A549 (cell line): ENCODE measurements at regions not wholly inside any gene's neighbourhood (a gene's known extent, or its start where the extent isn't known, plus 50 kb on each side); places are given as distances from the start of the nearest gene placed in this dataset.

ENCODE experiments used
- ATAC-seq, 2 experiments: fragments of 200-7000 bp in 1 of 2; fragments of >200 bp in 1 of 2; cut with Nextera tagmentation in 1 of 2; cut with Tn5 transposase in 1 of 2; 3 replicates each; pipeline versions ENCODE4 v1.8.0 to v1.9.1; 2018 to 2020; ENCODE audit warnings: mild to moderate bottlenecking in 1 of 2, moderate library complexity in 1 of 2
- CTCF ChIA-PET: fragments of 300-600 bp; sonication (Branson Sonifier 250); formaldehyde crosslinking; extraction: SDS; loops from one replicate; lab custom pipeline; 2021; ENCODE audit warnings: antibody characterized with exemption, inconsistent platforms; lab: Yijun Ruan, JAX
- POLR2A ChIA-PET: fragments of 350-600 bp; formaldehyde crosslinking; extraction: SDS; loops from one replicate; lab custom pipeline; 2021; ENCODE audit warnings: antibody characterized with exemption, inconsistent platforms; lab: Yijun Ruan, JAX
- DNase-seq, 2 experiments: peaks; one replicate each; pipeline versions ENCODE4 v3.0.0 to v3.0.0-alpha.2; 2011 to 2016; ENCODE audit warnings: low read depth in 1 of 2, low spot score in 1 of 2
- FAIRE-seq: peaks from 2 replicates; lab custom pipeline; 2011; peaks lifted over from hg19 to GRCh38; lab: Jason Lieb, UNC
- H3K27ac ChIP-seq, 2 experiments: fragments of >200 bp; sonication (Bioruptor Twin); formaldehyde crosslinking; 3 replicates each; pipeline ENCODE4 v1.5.1; 2016 to 2017
- H3K4me1 ChIP-seq: fragments of >200 bp; sonication (Bioruptor Twin); formaldehyde crosslinking; 3 replicates; pipeline ENCODE4 v1.6.1; 2016
- H3K4me2 ChIP-seq: fragments of >200 bp; sonication (Bioruptor Twin); formaldehyde crosslinking; 3 replicates; pipeline ENCODE4 v1.6.1; 2016
- H3K4me3 ChIP-seq: fragments of >200 bp; sonication (Bioruptor Twin); formaldehyde crosslinking; 3 replicates; pipeline ENCODE4 v1.5.1; 2016
- H3K9me3 ChIP-seq: fragments of >200 bp; sonication (Bioruptor Twin); formaldehyde crosslinking; 3 replicates; pipeline ENCODE4 v1.6.1; 2016
- ATOH8 ChIP-seq: fragments of 250-450 bp; sonication (Bioruptor Pico); IDR thresholded peaks from 2 replicates; pipeline ENCODE4 v1.5.0; 2020; ENCODE audit warnings: low read depth, mild to moderate bottlenecking, moderate library complexity
- CHD4 ChIP-seq: fragments of 200-600 bp; sonication (generic); IDR thresholded peaks from 2 replicates; pipeline ENCODE4 v1.6.1; 2016; ENCODE audit warnings: antibody characterized with exemption, mild to moderate bottlenecking, borderline replicate concordance
- CTCF ChIP-seq: fragments of >200 bp; sonication (Bioruptor Twin); formaldehyde crosslinking; IDR thresholded peaks from 3 replicates; pipeline ENCODE4 v1.5.1; 2016
- EHF ChIP-seq: fragments of 250-450 bp; sonication (Bioruptor Pico); IDR thresholded peaks from 2 replicates; pipeline ENCODE4 v1.5.0; 2020; ENCODE audit warnings: mild to moderate bottlenecking
- ELK1 ChIP-seq: fragments of 150-350 bp; IDR thresholded peaks from 2 replicates; pipeline ENCODE4 v1.6.1; 2014; ENCODE audit warnings: low read depth, mild to moderate bottlenecking, low read length
- EP300 ChIP-seq, 2 experiments: fragments of >200 bp; sonication (Bioruptor Twin); formaldehyde crosslinking; IDR thresholded peaks; 2 replicates in 1 of 2; 3 replicates in 1 of 2; pipeline ENCODE4 v1.6.1; 2016 to 2017
- FOSB ChIP-seq: fragments of 250-450 bp; sonication (Bioruptor Pico); IDR thresholded peaks from 2 replicates; pipeline ENCODE4 v1.5.0; 2020; ENCODE audit warnings: mild to moderate bottlenecking, moderate library complexity
- GATA3 ChIP-seq: IDR thresholded peaks from 2 replicates; pipeline ENCODE4 v1.6.1; 2012; ENCODE audit warnings: borderline replicate concordance
- HOXA7 ChIP-seq: fragments of 250-450 bp; sonication (Bioruptor Pico); IDR thresholded peaks from 2 replicates; pipeline ENCODE4 v1.5.0; 2020; ENCODE audit warnings: mild to moderate bottlenecking, moderate library complexity
- JUN ChIP-seq, 2 experiments: fragments of >200 bp; sonication (Bioruptor Twin); formaldehyde crosslinking; IDR thresholded peaks; 2 replicates in 1 of 2; 3 replicates in 1 of 2; pipeline ENCODE4 v1.6.1; 2016 to 2017
- JUNB ChIP-seq: fragments of >200 bp; sonication (Bioruptor Twin); formaldehyde crosslinking; IDR thresholded peaks from 2 replicates; pipeline ENCODE4 v1.6.1; 2016
- KDM1A ChIP-seq: fragments of 200-600 bp; sonication (generic); IDR thresholded peaks from 2 replicates; pipeline ENCODE4 v1.6.1; 2016; ENCODE audit warnings: low read depth, mild to moderate bottlenecking
- KDM5A ChIP-seq: fragments of 200-600 bp; sonication (generic); IDR thresholded peaks from 2 replicates; pipeline ENCODE4 v1.6.1; 2016; ENCODE audit warnings: antibody characterized with exemption, mild to moderate bottlenecking
- MAFK ChIP-seq: fragments of 450-650 bp; IDR thresholded peaks from 2 replicates; pipeline ENCODE4 v1.6.1; 2014; ENCODE audit not compliant: partially characterized antibody
- MYC ChIP-seq: IDR thresholded peaks from 2 replicates; pipeline ENCODE4 v1.6.1; 2012; ENCODE audit warnings: mild to moderate bottlenecking, inconsistent platforms, low read length, improper control_type of control experiment, borderline replicate concordance
- PBX3 ChIP-seq: IDR thresholded peaks from 2 replicates; pipeline ENCODE4 v1.6.1; 2012
- RCOR1 ChIP-seq: fragments of 150-350 bp; IDR thresholded peaks from 2 replicates; pipeline ENCODE4 v1.6.1; 2014; ENCODE audit warnings: antibody characterized with exemption, low read length, low read depth
- RFX5 ChIP-seq: fragments of 450-650 bp; IDR thresholded peaks from 2 replicates; pipeline ENCODE4 v1.7.1; 2014; ENCODE audit warnings: antibody characterized with exemption, mild to moderate bottlenecking, moderate library complexity
- RNF2 ChIP-seq: fragments of 200-600 bp; sonication (generic); IDR thresholded peaks from 2 replicates; pipeline ENCODE4 v1.6.1; 2016; ENCODE audit warnings: low read depth, mild to moderate bottlenecking, antibody characterized with exemption, moderate library complexity, borderline replicate concordance
- ZC3H11A ChIP-seq: fragments of 450-650 bp; IDR thresholded peaks from 2 replicates; pipeline ENCODE4 v1.6.1; 2014; ENCODE audit warnings: antibody characterized with exemption, mild to moderate bottlenecking
- ZFP36 ChIP-seq: fragments of 450-650 bp; IDR thresholded peaks from 2 replicates; pipeline ENCODE4 v1.6.1; 2014; ENCODE audit warnings: borderline replicate concordance; ENCODE audit not compliant: partially characterized antibody
- ZSCAN20 ChIP-seq: fragments of 250-450 bp; sonication (Bioruptor Pico); IDR thresholded peaks from 2 replicates; pipeline ENCODE4 v1.8.0; 2022; ENCODE audit warnings: mild to moderate bottlenecking, moderate library complexity
- WGBS: methylation state at CpG from one replicate; pipeline ENCODE4 v1.1.6; 2017; ENCODE audit errors: missing lambda C conversion rate; 5-methylcytosine and 5-hydroxymethylcytosine counted together

- Histone ChIP-seq H3K4me3 (no peak overlapping the region), H3K4me2 (no peak overlapping the region), H3K27ac (no peak overlapping the region), H3K4me1 (peaks cover 10% of the 10 kb centered on the region), H3K9me3 (no peaks in the 10 kb centered on the region)
- 83% methylated on average over 4 of the region's 4 CpGs for WGBS
- POLR2A ChIA-PET: no interaction called here
- no peak for ATAC-seq
- no peak for FAIRE-seq
- no peak for TF ChIP-seq KDM5A
- TF ChIP-seq ZC3H11A: no peak
- TF ChIP-seq HOXA7 (CRISPR knock-in tag): no peak
- TF ChIP-seq EP300 (IDR thresholded peaks at IDR 0.05): no peak
- no peak for TF ChIP-seq ATOH8 (CRISPR knock-in tag)
- no peak for TF ChIP-seq JUNB
- TF ChIP-seq GATA3: no peak
- no peak for TF ChIP-seq ZSCAN20 (CRISPR knock-in tag)
- no peak for TF ChIP-seq FOSB (CRISPR knock-in tag)
- TF ChIP-seq CHD4: no peak
- TF ChIP-seq EHF (CRISPR knock-in tag): no peak
- TF ChIP-seq ELK1: no peak
- no peak for DNase-seq
- CTCF ChIA-PET: no interaction called here
Measured at GRCh38 chr10:88071879-88072278, 208.5 kb downstream of the PTEN start.

- no peak for FAIRE-seq
- ChIA-PET POLR2A (no interaction called here), CTCF (interaction anchor here (0.8 to 1.3 kb wide), 2 partner anchors 9 to 223 kb away, joined by 3 read pairs; no protein-coding TSS in a partner anchor)
- no peak overlapping the region for H3K27ac ChIP-seq
- no peak overlapping the region for H3K4me2 ChIP-seq
- H3K9me3 ChIP-seq: no peaks in the 10 kb centered on the region
- WGBS: 76% methylated on average over 4 of the region's 4 CpGs
- no peak for ATAC-seq
- no peak for DNase-seq
- no peak overlapping the region for H3K4me3 ChIP-seq
- TF ChIP-seq JUNB (no peak), EP300 (IDR thresholded peaks at IDR 0.05) (no peak), ZSCAN20 (CRISPR knock-in tag) (no peak), RNF2 (no peak), JUN (IDR thresholded peaks at IDR 0.05) (no peak), PBX3 (no peak), CTCF (no peak)
- peaks cover 10% of the 10 kb centered on the region for H3K4me1 ChIP-seq
Measured at GRCh38 chr10:88073682-88074081, 210.3 kb downstream of the PTEN start.

- Histone ChIP-seq H3K4me2 (no peak overlapping the region), H3K9me3 (no peaks in the 10 kb centered on the region)
- no peak for FAIRE-seq
- WGBS: 76% methylated on average over 5 of the region's 5 CpGs
- ATAC-seq: no peak
- TF ChIP-seq KDM1A (no peak), MAFK (no peak), ZFP36 (no peak), PBX3 (no peak), RFX5 (no peak), MYC (no peak), RCOR1 (no peak), ELK1 (no peak), EHF (CRISPR knock-in tag) (no peak)
- TF ChIP-seq, all 56 proteins: peak for 0
- CTCF ChIA-PET: no interaction called here
- peaks cover 14% of the 10 kb centered on the region for H3K4me1 ChIP-seq
- POLR2A ChIA-PET: no interaction called here
- H3K27ac ChIP-seq: no peak overlapping the region
- no peak overlapping the region for H3K4me3 ChIP-seq
- no peak for DNase-seq
Measured at GRCh38 chr10:88074971-88075370, 211.5 kb downstream of the PTEN start.
